Tibial nerve (tissue), 4 donors: ENCODE measurements at regions not wholly inside any gene's neighbourhood (a gene's known extent, or its start where the extent isn't known, plus 50 kb on each side); places are given as distances from the start of the nearest gene placed in this dataset.

ENCODE experiments used
- DNase-seq, 2 donors: peaks; one replicate each; pipeline ENCODE4 v3.0.0-alpha.2; 2019; ENCODE audit warnings: low spot score in 2 of 2
- H3K27ac ChIP-seq, 4 donors: fragments of 200-600 bp; sonication (generic) in 3 of 4; one replicate each; pipeline ENCODE4 v1.5.1; 2017 to 2019; ENCODE audit warnings: mild to moderate bottlenecking in 1 of 4
- H3K27me3 ChIP-seq, 2 donors: fragments of 200-600 bp; sonication (generic) in 1 of 2; one replicate each; pipeline versions ENCODE4 v1.5.1 to v1.6.0; 2017 to 2019
- H3K36me3 ChIP-seq, 3 donors: fragments of 200-600 bp; sonication (generic); one replicate each; pipeline ENCODE4 v1.5.1; 2018 to 2019
- H3K4me1 ChIP-seq, 4 donors: fragments of 200-600 bp; sonication (generic) in 3 of 4; one replicate each; pipeline ENCODE4 v1.5.1; 2017 to 2019
- H3K4me3 ChIP-seq, 4 donors: fragments of 200-600 bp; sonication (generic) in 3 of 4; one replicate each; pipeline ENCODE4 v1.5.1; 2017 to 2019; ENCODE audit warnings: mild to moderate bottlenecking in 1 of 4, moderate library complexity in 1 of 4
- H3K9me3 ChIP-seq, 4 donors: fragments of 200-600 bp; sonication (generic) in 3 of 4; one replicate each; pipeline ENCODE4 v1.5.1; 2017 to 2019
- EP300 ChIP-seq, 2 donors: sonication (generic); formaldehyde crosslinking; IDR thresholded peaks; one replicate each; pipeline ENCODE4 v1.6.1; 2017; ENCODE audit warnings: antibody characterized with exemption in 2 of 2, mild to moderate bottlenecking in 1 of 2
- POLR2A ChIP-seq, 2 donors: fragments of 450-650 bp; IDR thresholded peaks; one replicate each; pipeline ENCODE4 v1.6.1; 2017; ENCODE audit warnings: antibody characterized with exemption in 2 of 2, mild to moderate bottlenecking in 2 of 2, moderate library complexity in 2 of 2
- WGBS, 2 donors: methylation state at CpG; one replicate each; pipeline ENCODE4 v1.1.5; 2018; 5-methylcytosine and 5-hydroxymethylcytosine counted together
- TF ChIP-seq, protein P1 (sequence below), 5 experiments: fragments of 200-600 bp in 3 of 5; fragments of 450-650 bp in 2 of 5; sonication (generic) in 3 of 5; IDR thresholded peaks; one replicate each; pipeline ENCODE4 v1.5.1; 2016 to 2019; ENCODE audit warnings: antibody characterized with exemption in 5 of 5, mild to moderate bottlenecking in 3 of 5, moderate library complexity in 2 of 5

DNA sequence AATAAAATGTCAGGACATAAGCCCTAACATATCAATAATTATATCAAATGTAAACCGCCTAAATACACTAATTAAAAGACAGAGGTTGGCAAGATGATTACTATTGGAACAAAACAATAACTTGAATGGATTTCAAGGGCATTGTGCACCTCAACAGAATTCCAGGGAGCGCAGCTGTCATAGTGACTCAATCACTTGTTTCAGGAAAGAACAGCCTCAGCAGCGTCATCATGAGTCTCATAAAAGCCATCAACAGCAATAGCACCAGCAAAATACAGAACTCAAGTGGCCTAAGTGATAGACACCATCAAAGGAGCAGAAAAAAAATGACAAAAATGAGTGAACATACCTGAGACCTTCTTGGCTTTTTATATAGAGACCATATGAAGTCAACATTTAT is 632.7 kb upstream of the NR5A2 start:
- 85 to 91% methylated on average over 3 of the region's 3 CpGs for WGBS, 2 donors
- DNase-seq: no peak
- no peaks in the 10 kb centered on the region for H3K27me3 ChIP-seq
- no peaks in the 10 kb centered on the region for H3K9me3 ChIP-seq
- H3K27ac ChIP-seq: no peak overlapping the region
- TF ChIP-seq, protein P1, sequence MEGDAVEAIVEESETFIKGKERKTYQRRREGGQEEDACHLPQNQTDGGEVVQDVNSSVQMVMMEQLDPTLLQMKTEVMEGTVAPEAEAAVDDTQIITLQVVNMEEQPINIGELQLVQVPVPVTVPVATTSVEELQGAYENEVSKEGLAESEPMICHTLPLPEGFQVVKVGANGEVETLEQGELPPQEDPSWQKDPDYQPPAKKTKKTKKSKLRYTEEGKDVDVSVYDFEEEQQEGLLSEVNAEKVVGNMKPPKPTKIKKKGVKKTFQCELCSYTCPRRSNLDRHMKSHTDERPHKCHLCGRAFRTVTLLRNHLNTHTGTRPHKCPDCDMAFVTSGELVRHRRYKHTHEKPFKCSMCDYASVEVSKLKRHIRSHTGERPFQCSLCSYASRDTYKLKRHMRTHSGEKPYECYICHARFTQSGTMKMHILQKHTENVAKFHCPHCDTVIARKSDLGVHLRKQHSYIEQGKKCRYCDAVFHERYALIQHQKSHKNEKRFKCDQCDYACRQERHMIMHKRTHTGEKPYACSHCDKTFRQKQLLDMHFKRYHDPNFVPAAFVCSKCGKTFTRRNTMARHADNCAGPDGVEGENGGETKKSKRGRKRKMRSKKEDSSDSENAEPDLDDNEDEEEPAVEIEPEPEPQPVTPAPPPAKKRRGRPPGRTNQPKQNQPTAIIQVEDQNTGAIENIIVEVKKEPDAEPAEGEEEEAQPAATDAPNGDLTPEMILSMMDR (IDR thresholded peaks at IDR 0.05): no peak
- no peak for TF ChIP-seq POLR2A (IDR thresholded peaks at IDR 0.05)
- no peak for TF ChIP-seq EP300 (IDR thresholded peaks at IDR 0.05)
- no peaks in the 10 kb centered on the region for H3K36me3 ChIP-seq
- H3K4me1 ChIP-seq: no peaks in the 10 kb centered on the region
- no peak overlapping the region for H3K4me3 ChIP-seq

DNA sequence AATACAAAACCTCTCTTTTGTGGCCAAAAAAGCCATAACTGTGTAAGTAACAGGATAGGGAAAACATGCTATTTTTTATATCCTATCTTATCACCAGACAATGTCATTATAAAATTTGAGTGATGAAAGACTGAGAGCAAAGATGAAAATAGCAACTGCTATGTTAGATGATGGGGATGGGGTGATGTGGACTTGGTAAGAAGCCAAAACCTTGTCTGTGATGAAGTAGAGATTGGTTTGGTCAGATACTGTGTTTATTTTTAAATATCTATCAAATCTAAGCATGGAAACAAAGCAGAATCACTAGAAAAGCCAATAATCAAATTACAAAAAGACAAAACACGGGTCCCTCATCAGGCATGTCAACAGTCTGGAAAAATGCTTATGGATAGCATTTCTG is 631.1 kb upstream of the NR5A2 start:
- Histone ChIP-seq H3K4me3 (no peak overlapping the region), H3K27me3 (no peaks in the 10 kb centered on the region), H3K4me1 (no peaks in the 10 kb centered on the region), H3K27ac (no peak overlapping the region), H3K36me3 (no peaks in the 10 kb centered on the region), H3K9me3 (no peaks in the 10 kb centered on the region)
- TF ChIP-seq, protein P1 (IDR thresholded peaks at IDR 0.05): no peak
- TF ChIP-seq POLR2A (IDR thresholded peaks at IDR 0.05) (no peak), EP300 (IDR thresholded peaks at IDR 0.05) (no peak)
- DNase-seq: no peak
- 68 to 70% methylated on average over 1 of the region's 1 CpG for WGBS, 2 donors

DNA sequence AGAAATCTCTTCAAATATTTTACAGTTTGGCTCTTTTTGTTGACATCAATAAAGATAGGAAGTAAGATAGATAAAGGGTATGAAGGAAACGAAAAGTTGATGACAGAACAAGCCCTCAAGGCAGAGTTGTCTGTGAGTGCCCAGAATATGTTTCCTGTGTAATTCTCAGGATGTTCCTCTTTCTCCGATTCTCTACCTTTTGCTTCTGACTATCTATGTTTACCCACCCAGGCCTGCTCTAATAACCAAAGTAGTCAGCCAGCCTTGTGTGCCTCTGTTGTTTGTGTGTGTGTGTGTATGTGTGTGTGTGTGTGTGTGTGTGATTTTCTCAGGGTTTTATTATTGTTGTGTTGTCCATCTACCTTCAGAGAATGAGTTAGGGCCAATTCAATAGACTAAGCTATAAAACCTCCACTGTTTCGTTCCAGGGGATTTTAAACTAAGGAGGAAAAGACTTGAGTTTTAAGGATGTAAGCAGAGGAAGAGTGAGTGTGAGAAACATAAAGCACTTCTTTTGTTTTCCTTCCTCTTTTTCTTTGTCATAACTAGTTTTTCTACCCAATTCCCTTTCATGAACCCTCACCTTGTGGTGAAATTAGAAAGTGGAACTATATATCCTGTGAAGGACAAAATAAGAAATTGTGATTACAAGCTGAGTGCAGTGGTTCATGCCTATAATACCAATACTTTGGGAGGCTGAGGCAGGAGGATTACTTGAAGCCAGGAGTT is 627.4 kb upstream of the NR5A2 start:
- Histone ChIP-seq H3K36me3 (no peaks in the 10 kb centered on the region), H3K27me3 (no peaks in the 10 kb centered on the region), H3K4me3 (no peak overlapping the region), H3K27ac (no peak overlapping the region), H3K4me1 (no peaks in the 10 kb centered on the region), H3K9me3 (no peaks in the 10 kb centered on the region)
- TF ChIP-seq POLR2A (IDR thresholded peaks at IDR 0.05) (no peak), EP300 (IDR thresholded peaks at IDR 0.05) (no peak)
- TF ChIP-seq, protein P1 (IDR thresholded peaks at IDR 0.05): no peak
- DNase-seq: no peak
- WGBS, 2 donors: 51 to 60% methylated on average over 3 of the region's 3 CpGs

DNA sequence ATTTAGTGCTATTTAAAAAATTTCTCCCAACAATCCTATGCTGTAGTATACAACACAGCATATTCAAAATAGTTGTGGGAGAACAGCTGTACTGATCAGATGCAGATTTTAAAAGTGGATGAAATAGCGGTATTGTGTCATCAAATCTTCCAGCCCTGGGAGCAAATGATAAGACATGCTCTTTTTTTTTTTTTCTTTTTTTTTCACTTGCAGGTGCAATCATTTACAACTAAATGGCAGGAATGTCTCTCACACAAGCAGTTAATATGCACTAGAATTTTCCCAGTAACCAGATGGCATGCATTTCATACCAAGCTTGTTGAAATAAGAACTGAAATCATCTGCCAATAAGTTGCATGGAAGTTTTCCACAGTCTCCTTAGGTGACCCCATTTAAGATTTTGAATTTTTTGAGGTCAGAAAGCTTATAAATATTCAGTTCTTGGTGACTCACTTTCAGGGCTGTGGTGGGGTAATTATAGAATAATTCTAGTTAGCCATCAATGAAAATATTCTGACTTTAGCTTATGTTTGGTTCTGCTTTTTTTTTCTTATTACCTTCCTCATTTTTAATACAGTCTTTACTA is 623.9 kb upstream of the NR5A2 start:
- Histone ChIP-seq H3K27me3 (no peaks in the 10 kb centered on the region), H3K4me1 (no peaks in the 10 kb centered on the region), H3K27ac (no peak overlapping the region), H3K4me3 (no peak overlapping the region), H3K9me3 (no peaks in the 10 kb centered on the region), H3K36me3 (no peaks in the 10 kb centered on the region)
- TF ChIP-seq POLR2A (IDR thresholded peaks at IDR 0.05) (no peak), EP300 (IDR thresholded peaks at IDR 0.05) (no peak)
- TF ChIP-seq, protein P1 (IDR thresholded peaks at IDR 0.05): no peak
- no peak for DNase-seq
- WGBS, 2 donors: 65% methylated on average over 1 of the region's 1 CpG

DNA sequence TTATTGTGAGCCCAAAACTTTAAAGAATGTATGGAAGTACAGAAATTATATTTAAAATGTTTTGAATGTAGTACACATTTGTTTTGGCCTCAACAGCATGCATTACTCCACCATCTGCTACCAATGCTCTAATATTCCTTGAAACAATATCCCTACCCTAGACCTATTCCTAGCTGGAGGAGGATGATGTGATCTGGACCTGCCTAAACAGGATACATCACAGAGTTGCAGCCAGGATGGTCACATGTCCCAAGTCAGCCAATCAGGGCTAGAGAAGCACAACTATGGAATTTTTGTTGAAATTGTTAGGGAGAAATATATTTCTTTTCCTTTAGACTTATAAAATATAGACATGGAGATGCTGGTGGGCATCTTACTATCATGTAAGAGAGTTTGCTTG is 623.3 kb upstream of the NR5A2 start:
- DNase-seq: no peak
- Histone ChIP-seq H3K36me3 (no peaks in the 10 kb centered on the region), H3K27ac (no peak overlapping the region), H3K27me3 (no peaks in the 10 kb centered on the region), H3K4me1 (no peaks in the 10 kb centered on the region), H3K4me3 (no peak overlapping the region), H3K9me3 (no peaks in the 10 kb centered on the region)
- TF ChIP-seq EP300 (IDR thresholded peaks at IDR 0.05) (no peak), POLR2A (IDR thresholded peaks at IDR 0.05) (no peak)
- TF ChIP-seq, protein P1 (IDR thresholded peaks at IDR 0.05): no peak
